H1 (cell line): ENCODE measurements at regions not wholly inside any gene's neighbourhood (a gene's known extent, or its start where the extent isn't known, plus 50 kb on each side); places are given as distances from the start of the nearest gene placed in this dataset.

Source experiments
- BACH1 ChIP-seq: IDR thresholded peaks from 2 replicates; pipeline ENCODE4 v1.6.1; 2012; ENCODE audit warnings: low read length, improper control_type of control experiment
- CEBPB ChIP-seq: IDR thresholded peaks from 2 replicates; pipeline ENCODE4 v1.6.1; 2012; ENCODE audit warnings: low read depth, low read length
- CHD1 ChIP-seq: IDR thresholded peaks from 2 replicates; pipeline ENCODE4 v1.6.1; 2012; ENCODE audit warnings: low read depth, low read length, improper control_type of control experiment
- CHD7 ChIP-seq: fragments of 300-600 bp; sonication (generic); IDR thresholded peaks from 2 replicates; pipeline ENCODE4 v1.7.1; 2012; ENCODE audit warnings: low read length, moderate library complexity, mild to moderate bottlenecking, inconsistent platforms; ENCODE audit not compliant: insufficient replicate concordance
- EZH2 ChIP-seq: fragments of 200-600 bp; sonication (generic); IDR thresholded peaks from 2 replicates; pipeline ENCODE4 v1.7.1; 2012; ENCODE audit warnings: low read depth, mild to moderate bottlenecking, moderate library complexity, low read length, inconsistent platforms; ENCODE audit not compliant: severe bottlenecking
- HDAC2 ChIP-seq, 2 experiments: fragments of 300-600 bp in 1 of 2; sonication (generic) in 1 of 2; IDR thresholded peaks; 2 replicates each; pipeline ENCODE4 v1.6.1; 2011 to 2012; ENCODE audit warnings: low read depth in 2 of 2, low read length in 2 of 2, mild to moderate bottlenecking in 2 of 2, moderate library complexity in 2 of 2, borderline replicate concordance in 1 of 2, inconsistent platforms in 1 of 2
- HDAC6 ChIP-seq: IDR thresholded peaks from one replicate; pipeline ENCODE4 v1.7.1; 2012; ENCODE audit warnings: low read depth, mild to moderate bottlenecking, inconsistent platforms, low read length, moderate library complexity
- MAFK ChIP-seq: IDR thresholded peaks from 2 replicates; pipeline ENCODE4 v1.6.1; 2012; ENCODE audit warnings: low read depth, mild to moderate bottlenecking, improper control_type of control experiment, low read length
- RBBP5 ChIP-seq: IDR thresholded peaks from 2 replicates; pipeline ENCODE4 v1.7.1; 2012; ENCODE audit warnings: low read depth, mild to moderate bottlenecking, inconsistent platforms, low read length, moderate library complexity, borderline replicate concordance
- RXRA ChIP-seq: IDR thresholded peaks from 2 replicates; pipeline ENCODE4 v1.6.1; 2011; ENCODE audit warnings: low read depth, mild to moderate bottlenecking, low read length, moderate library complexity; ENCODE audit not compliant: insufficient read depth
- SRF ChIP-seq: IDR thresholded peaks from 2 replicates; pipeline ENCODE4 v1.6.1; 2011; ENCODE audit warnings: mild to moderate bottlenecking, low read depth, low read length, moderate library complexity
- SUZ12 ChIP-seq: fragments of 200-600 bp; sonication (generic); IDR thresholded peaks from 2 replicates; pipeline ENCODE4 v1.6.1; 2012; ENCODE audit warnings: mild to moderate bottlenecking, inconsistent platforms, low read length, moderate library complexity, mixed read lengths

- TF ChIP-seq CHD7 (no peak), CEBPB (no peak), HDAC2 (IDR thresholded peaks at IDR 0.05; ENCODE audit: borderline replicate concordance in 1 of 2, low read depth in 2 of 2, low read length in 2 of 2) (no peak), EZH2 (no peak), CHD1 (no peak), MAFK (no peak), RXRA (no peak), SRF (no peak), BACH1 (no peak), SUZ12 (no peak), HDAC6 (no peak), RBBP5 (no peak)
Observed at GRCh38 chrX:137227151-137227550, 193.4 kb upstream of the GPR101 start (continued).
